ENCODE measurements at regions not wholly inside any gene's neighbourhood (a gene's known extent, or its start where the extent isn't known, plus 50 kb on each side); places are given as distances from the start of the nearest gene placed in this dataset.

DNA sequence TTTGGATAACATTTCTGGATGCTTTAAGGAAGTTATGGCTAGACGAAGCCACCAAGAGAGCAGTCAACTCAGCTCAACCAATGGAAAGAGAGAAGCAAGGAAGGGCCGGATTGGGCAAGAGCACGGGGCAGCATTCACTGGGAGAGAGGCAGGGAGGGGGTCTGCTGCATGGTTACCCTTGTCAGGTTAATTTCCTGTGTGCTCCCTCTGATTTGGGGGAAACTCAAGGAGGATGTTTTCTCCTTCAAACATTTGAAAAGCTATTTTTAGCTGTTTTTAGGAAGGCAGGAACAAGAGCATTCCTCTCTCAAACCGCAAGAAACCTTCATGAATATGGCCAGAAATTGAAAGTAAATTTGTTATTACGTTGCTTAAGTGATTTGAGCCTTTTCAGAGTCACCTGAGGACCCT, 118.5 kb upstream of the ZFHX3 start:
- no peak for TF ChIP-seq ZFX (IDR thresholded peaks at IDR 0.05)
- TF ChIP-seq, protein P1, sequence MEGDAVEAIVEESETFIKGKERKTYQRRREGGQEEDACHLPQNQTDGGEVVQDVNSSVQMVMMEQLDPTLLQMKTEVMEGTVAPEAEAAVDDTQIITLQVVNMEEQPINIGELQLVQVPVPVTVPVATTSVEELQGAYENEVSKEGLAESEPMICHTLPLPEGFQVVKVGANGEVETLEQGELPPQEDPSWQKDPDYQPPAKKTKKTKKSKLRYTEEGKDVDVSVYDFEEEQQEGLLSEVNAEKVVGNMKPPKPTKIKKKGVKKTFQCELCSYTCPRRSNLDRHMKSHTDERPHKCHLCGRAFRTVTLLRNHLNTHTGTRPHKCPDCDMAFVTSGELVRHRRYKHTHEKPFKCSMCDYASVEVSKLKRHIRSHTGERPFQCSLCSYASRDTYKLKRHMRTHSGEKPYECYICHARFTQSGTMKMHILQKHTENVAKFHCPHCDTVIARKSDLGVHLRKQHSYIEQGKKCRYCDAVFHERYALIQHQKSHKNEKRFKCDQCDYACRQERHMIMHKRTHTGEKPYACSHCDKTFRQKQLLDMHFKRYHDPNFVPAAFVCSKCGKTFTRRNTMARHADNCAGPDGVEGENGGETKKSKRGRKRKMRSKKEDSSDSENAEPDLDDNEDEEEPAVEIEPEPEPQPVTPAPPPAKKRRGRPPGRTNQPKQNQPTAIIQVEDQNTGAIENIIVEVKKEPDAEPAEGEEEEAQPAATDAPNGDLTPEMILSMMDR (conservative IDR thresholded peaks at IDR 0.05), result no peak
- H3K27ac ChIP-seq, result no peak overlapping the region

DNA sequence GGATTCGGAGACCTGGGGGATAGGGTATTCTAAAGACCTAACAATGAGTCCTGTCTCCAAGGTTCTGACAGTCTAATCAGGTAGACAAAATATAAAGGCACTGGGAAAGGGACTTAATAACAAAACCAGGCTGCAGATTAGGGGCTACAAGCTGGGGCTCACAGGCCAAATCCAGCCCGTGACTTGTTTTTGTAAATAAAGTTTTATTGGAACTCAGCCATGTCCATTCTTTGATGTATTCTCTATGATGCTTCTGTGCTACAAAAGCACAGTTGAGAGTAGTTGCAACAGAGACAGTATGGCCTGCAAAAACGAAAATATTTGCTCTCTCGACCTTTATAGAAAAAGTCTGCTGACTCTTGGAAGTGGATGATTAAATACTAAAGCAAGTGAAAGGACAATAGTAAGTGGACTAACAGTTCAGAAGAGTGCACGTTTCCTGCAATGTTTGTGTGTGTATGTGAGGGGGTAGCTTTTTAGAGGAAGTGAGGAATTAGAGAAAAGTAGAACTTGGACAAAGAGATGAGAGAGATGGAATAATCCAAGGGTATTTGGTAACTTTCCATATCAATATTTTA, 115.4 kb upstream of the ZFHX3 start:
- no peak overlapping the region for H3K27ac ChIP-seq
- TF ChIP-seq ZFX (IDR thresholded peaks at IDR 0.05), result no peak
- TF ChIP-seq, protein P1 (conservative IDR thresholded peaks at IDR 0.05), result no peak

DNA sequence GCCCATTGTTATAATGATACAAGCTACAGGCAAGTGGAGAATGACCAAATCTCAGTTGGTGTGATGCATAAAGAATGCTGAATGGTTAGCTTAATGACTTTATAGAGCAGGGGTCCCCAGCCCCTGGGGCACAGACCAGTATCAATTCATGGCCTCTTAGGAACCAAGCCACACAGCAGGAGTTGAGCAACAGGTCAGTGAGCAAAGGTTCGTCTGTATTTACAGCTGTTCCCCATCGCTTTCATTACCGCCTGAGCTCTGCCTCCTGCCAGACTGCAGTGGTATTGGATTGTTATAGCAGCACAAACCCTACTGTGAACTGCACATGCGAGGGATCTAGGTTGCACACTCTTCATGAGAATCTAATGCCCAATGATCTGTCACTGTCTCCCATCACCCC, 114.0 kb upstream of the ZFHX3 start:
- TF ChIP-seq, protein P1 (conservative IDR thresholded peaks at IDR 0.05), result no peak
- no peak for TF ChIP-seq ZFX (IDR thresholded peaks at IDR 0.05)

DNA sequence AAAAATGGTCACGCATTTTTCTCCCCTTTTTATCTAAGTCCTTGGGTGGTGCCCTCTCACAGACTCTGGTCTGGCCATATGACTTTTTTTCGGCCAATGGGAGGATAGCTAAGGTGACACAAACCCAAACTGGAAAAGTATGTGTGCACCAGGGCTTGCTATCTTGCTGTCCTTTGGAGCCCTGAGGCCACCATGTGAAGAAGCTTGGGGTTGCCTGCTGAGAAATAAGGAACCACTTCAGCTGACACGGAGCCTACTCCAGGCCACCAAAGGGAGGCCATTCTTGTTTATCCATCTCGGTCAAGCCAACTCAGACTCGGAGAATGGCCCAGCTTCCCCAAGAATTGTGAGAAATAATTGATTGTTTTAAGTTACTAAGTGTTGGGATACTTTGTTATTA, 111.4 kb upstream of the ZFHX3 start:
- TF ChIP-seq ZFX (IDR thresholded peaks at IDR 0.05), result no peak
- TF ChIP-seq, protein P1 (conservative IDR thresholded peaks at IDR 0.05), result no peak
- no peak overlapping the region for H3K27ac ChIP-seq

More for the DNA sequence above, 114.0 kb upstream of the ZFHX3 start:
- no peak overlapping the region for H3K27ac ChIP-seq

DNA sequence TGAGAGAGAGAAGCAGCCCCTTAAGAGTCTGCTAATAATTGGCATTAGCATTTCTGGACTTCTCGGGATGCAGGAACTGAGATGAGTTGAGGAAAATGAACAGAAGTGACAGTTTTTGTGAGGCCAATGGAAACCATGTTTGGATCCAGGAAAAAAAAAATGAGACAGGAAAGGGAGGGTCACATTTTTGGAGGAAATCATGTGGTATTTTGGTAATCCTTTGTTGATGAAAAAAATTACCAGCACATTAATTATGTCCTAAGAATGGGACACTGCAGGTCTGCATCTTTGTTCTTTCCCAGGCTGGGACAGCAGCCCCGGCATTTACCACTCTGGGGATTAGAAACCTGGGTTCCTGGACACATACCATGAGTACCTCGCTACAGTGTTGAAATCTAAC, 109.9 kb upstream of the ZFHX3 start:
- no peak overlapping the region for H3K27ac ChIP-seq
- TF ChIP-seq, protein P1 (conservative IDR thresholded peaks at IDR 0.05), result no peak
- no peak for TF ChIP-seq ZFX (IDR thresholded peaks at IDR 0.05)

DNA sequence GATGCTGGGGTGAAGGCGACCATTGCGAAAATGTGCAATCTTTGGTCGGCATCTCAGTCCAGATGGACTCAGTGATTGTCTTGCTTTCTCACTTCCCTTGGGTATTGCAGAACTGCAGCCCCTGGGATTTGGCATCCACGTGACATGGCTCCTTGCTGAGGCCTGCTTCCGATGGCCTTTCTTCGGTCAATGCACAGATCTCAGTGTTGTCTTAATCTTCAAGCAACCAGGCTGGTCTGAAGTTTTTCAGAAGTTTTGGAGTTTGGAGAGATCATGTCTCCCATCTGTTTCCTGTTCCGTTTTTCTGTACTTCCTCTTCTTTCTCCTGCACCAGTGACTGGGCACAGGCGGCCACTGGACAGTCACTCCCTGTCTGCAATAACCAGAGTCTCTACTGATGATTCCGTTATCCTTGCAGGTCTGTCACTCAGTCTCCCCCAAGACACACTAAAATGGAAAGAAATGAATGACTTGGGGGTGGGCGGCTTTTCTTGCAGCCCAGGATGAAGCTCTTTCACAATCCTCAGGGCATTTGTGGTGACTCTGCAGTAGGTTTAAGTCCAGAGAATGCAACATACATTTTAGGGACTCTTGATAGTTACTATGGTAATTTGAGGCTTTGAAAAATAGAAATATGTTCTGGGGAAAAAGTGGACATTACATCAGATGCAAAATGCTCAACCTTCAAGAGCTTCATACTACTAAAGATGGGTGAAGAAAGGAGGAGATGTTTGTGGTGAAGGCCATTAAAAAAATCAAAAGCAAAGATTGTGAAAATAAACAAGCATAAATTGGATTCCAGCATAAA, 106.3 kb upstream of the ZFHX3 start:
- TF ChIP-seq, protein P1 (conservative IDR thresholded peaks at IDR 0.05), result no peak
- no peak for TF ChIP-seq ZFX (IDR thresholded peaks at IDR 0.05)

DNA sequence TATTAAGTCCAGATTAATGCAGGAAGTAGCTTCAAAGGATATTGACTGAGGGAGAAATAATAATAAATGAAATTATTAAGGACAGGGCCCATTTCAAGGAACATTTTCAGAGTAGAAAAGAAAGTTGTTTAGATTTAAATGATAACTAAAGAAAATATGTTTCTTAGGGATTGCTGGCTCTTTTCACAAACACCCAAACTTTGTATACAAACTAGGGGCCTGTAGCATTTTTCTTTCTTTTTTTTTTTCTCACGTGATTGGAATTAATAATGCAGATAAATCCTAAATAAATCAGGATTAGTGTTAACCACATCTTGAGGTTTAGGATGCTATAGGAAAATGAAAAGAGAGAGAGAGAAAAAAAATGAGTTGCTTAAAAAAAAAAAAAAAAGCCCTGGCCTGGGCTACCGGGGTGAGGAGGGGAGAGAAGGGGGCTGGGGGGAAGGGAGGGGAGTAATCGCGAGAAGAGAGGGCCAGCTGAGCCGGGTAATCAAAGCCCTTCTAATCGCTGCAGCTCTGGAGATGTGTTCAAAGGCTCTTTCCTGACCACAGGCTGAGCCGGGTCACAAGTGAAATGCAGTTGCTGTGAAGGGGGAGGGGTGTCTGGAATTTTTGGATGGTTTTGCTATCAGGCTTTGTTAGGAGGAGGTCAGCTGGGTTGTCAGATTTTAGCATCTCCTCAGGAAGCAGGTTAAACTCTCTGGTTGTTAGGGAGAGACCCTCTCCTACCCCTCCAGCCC, 104.6 kb upstream of the ZFHX3 start:
- TF ChIP-seq, protein P1 (conservative IDR thresholded peaks at IDR 0.05), result no peak
- no peak for TF ChIP-seq ZFX (IDR thresholded peaks at IDR 0.05)
- no peak overlapping the region for H3K27ac ChIP-seq

More for the DNA sequence above, 106.3 kb upstream of the ZFHX3 start:
- H3K27ac ChIP-seq, result no peak overlapping the region

Measured in C4-2B (cell line).